ENCODE measurements at regions not wholly inside any gene's neighbourhood (a gene's known extent, or its start where the extent isn't known, plus 50 kb on each side); places are given as distances from the start of the nearest gene placed in this dataset.

- TF ChIP-seq NR1H2 (CRISPR knock-in tag; IDR thresholded peaks at IDR 0.05) (no peak), TBL1XR1 (IDR thresholded peaks at IDR 0.05; ENCODE audit: low read length in 2 of 2) (no peak), MNT (conservative IDR thresholded peaks at IDR 0.05) (no peak), BRD4 (IDR thresholded peaks at IDR 0.05) (no peak), MIER1 (IDR thresholded peaks at IDR 0.05; ENCODE audit: low read depth) (no peak)
- TF ChIP-seq, protein P1, sequence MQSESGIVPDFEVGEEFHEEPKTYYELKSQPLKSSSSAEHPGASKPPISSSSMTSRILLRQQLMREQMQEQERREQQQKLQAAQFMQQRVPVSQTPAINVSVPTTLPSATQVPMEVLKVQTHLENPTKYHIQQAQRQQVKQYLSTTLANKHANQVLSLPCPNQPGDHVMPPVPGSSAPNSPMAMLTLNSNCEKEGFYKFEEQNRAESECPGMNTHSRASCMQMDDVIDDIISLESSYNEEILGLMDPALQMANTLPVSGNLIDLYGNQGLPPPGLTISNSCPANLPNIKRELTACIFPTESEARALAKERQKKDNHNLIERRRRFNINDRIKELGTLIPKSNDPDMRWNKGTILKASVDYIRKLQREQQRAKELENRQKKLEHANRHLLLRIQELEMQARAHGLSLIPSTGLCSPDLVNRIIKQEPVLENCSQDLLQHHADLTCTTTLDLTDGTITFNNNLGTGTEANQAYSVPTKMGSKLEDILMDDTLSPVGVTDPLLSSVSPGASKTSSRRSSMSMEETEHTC (IDR thresholded peaks at IDR 0.05): no peak
Observed at GRCh38 chr2:60661073-60661738, 94.9 kb upstream of the PAPOLG start (continued).

DNA sequence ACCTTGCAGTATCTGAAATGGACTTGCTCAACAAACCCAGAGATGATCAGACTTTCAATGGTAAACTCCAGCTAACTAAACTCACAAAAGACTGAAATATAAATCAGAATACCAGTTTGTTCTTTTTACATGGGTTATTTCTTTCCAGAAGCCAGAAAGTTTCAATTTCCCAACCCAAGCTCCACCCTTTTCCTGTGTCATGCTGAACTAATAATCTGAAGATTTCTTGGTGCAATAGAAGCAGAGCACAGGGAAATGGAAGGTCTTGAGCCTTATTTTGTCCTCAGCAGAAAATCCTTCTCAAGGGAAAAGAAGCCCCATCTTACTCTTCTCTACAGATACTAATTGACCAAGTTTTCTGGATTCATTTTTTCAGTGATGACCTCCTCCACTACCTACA is 93.3 kb upstream of the PAPOLG start:
- no peaks in the 10 kb centered on the region for H3K9me3 ChIP-seq (replicated peaks; ENCODE audit: control insufficient read depth, insufficient read depth, low read depth, low read length)
- CTCF ChIA-PET (ENCODE audit: low intra/inter-chr PET ratio): no interaction called here
- DNase-seq (ENCODE audit: extremely low read depth in 1 of 4, low spot score in 3 of 4) (no peak), ATAC-seq (no peak), FAIRE-seq (no peak)
- H3K36me3 ChIP-seq (ENCODE audit: control insufficient read depth, insufficient read depth, low read length): no peaks in the 10 kb centered on the region
- no peak overlapping the region for H2AFZ ChIP-seq (ENCODE audit: low read depth, low read length)
- H3K4me1 ChIP-seq (replicated peaks in 1 of 2; ENCODE audit: control insufficient read depth in 2 of 2, insufficient read depth in 2 of 2, low read length in 2 of 2): no peaks in the 10 kb centered on the region
- H3K27ac ChIP-seq (ENCODE audit: extremely low read depth, low read depth, low read length): no peak overlapping the region
- H3K9ac ChIP-seq (ENCODE audit: insufficient read depth in 1 of 2, low read depth in 2 of 2, low read length in 2 of 2): no peak overlapping the region
- H4K20me1 ChIP-seq (replicated peaks; ENCODE audit: control insufficient read depth, insufficient read depth, low read length): no peaks in the 10 kb centered on the region
- no peak overlapping the region for H3K4me2 ChIP-seq (ENCODE audit: insufficient read depth, low read length)
- no TSS peak for BruUV-seq (replicated peaks)
- peaks cover 6 to 17% of the 10 kb centered on the region in 2 experiments; a peak in 3 of 5 replicates for H3K27me3 ChIP-seq (ENCODE audit: control insufficient read depth in 2 of 2, insufficient read depth in 2 of 2, low read length in 2 of 2)
- no peaks in the 10 kb centered on the region for H3K79me2 ChIP-seq (ENCODE audit: control insufficient read depth, insufficient read depth, low read length)
- POLR2A ChIA-PET: no interaction called here
- H3K4me3 ChIP-seq: no peak overlapping the region
- no peaks in the 10 kb centered on the region for H3K9me1 ChIP-seq (ENCODE audit: control insufficient read depth, insufficient read depth, low read length)
- intact Hi-C loops (cut with micrococcal nuclease): no loop called here
- in situ Hi-C loops (cut with MboI): no loop called here
- TF ChIP-seq ZNF77 (CRISPR knock-in tag; IDR thresholded peaks at IDR 0.05): no peak
- TF ChIP-seq HMG20B (CRISPR knock-in tag; IDR thresholded peaks at IDR 0.05): no peak
- TF ChIP-seq ARID1B (IDR thresholded peaks at IDR 0.05): no peak
- no peak for TF ChIP-seq TEAD4 (IDR thresholded peaks at IDR 0.05; ENCODE audit: low read length)
- no peak for TF ChIP-seq TEAD4 (CRISPR knock-in tag; IDR thresholded peaks at IDR 0.05; ENCODE audit: borderline replicate concordance)
- TF ChIP-seq FOXP1 (CRISPR knock-in tag; IDR thresholded peaks at IDR 0.05): no peak
- no peak for TF ChIP-seq ZNF668 (CRISPR knock-in tag; IDR thresholded peaks at IDR 0.05)
- no peak for TF ChIP-seq C11orf30 (IDR thresholded peaks at IDR 0.05; ENCODE audit: low read depth)
- no peak for TF ChIP-seq ZNF785 (CRISPR knock-in tag; IDR thresholded peaks at IDR 0.05)
- no peak for TF ChIP-seq MEF2D (tag; conservative IDR thresholded peaks at IDR 0.05; ENCODE audit: low read depth)
- TF ChIP-seq ZBTB34 (CRISPR knock-in tag; IDR thresholded peaks at IDR 0.05): no peak
- TF ChIP-seq RAD21 (CRISPR knock-in tag; conservative IDR thresholded peaks at IDR 0.05 in 1 of 2, IDR thresholded peaks at IDR 0.05 in 1 of 2): no peak
- no peak for TF ChIP-seq ZBTB17 (CRISPR knock-in tag; IDR thresholded peaks at IDR 0.05)
- TF ChIP-seq GTF2A2 (tag; IDR thresholded peaks at IDR 0.05): no peak

Measured in K562 (cell line).